GM23338 (cell line): ENCODE measurements at regions not wholly inside any gene's neighbourhood (a gene's known extent, or its start where the extent isn't known, plus 50 kb on each side); places are given as distances from the start of the nearest gene placed in this dataset.

Experiments used
- ATAC-seq: fragments of 200-7000 bp; cut with Tn5 transposase; 3 replicates; pipeline ENCODE4 v1.9.1; 2020
- DNase-seq: peaks from one replicate; pipeline ENCODE4 v3.0.0-alpha.2; 2015; ENCODE audit warnings: low spot score
- H2AFZ ChIP-seq: fragments of 200-600 bp; sonication (generic); 2 replicates; pipeline ENCODE4 v1.8.0; 2016; ENCODE audit warnings: antibody characterized with exemption, mild to moderate bottlenecking, moderate library complexity
- H3F3A ChIP-seq: fragments of 200-600 bp; sonication (generic); replicated peaks from 2 replicates; pipeline ENCODE4 v1.8.0; 2017; ENCODE audit warnings: antibody characterized with exemption, mixed run types, low read depth
- H3K27ac ChIP-seq: fragments of 200-600 bp; sonication (generic); 2 replicates; pipeline ENCODE4 v1.6.1; 2016; ENCODE audit warnings: low read depth
- H3K27me3 ChIP-seq: fragments of 200-600 bp; sonication (generic); 2 replicates; pipeline ENCODE4 v1.8.0; 2016; ENCODE audit warnings: mild to moderate bottlenecking, mixed run types, moderate library complexity; ENCODE audit not compliant: insufficient read depth
- H3K36me3 ChIP-seq: fragments of 200-600 bp; sonication (generic); 2 replicates; pipeline ENCODE4 v1.8.0; 2016; ENCODE audit warnings: mild to moderate bottlenecking; ENCODE audit not compliant: insufficient read depth
- H3K4me1 ChIP-seq: fragments of 200-600 bp; sonication (generic); 2 replicates; pipeline ENCODE4 v1.8.0; 2016; ENCODE audit warnings: mild to moderate bottlenecking, moderate library complexity; ENCODE audit not compliant: insufficient read depth
- H3K4me2 ChIP-seq: fragments of 200-600 bp; sonication (generic); 2 replicates; pipeline ENCODE4 v1.7.1; 2017; ENCODE audit warnings: mixed run types
- H3K4me3 ChIP-seq: fragments of 200-600 bp; sonication (generic); 2 replicates; pipeline ENCODE4 v1.6.1; 2016; ENCODE audit warnings: mixed run types
- H3K79me2 ChIP-seq: fragments of 200-600 bp; sonication (generic); replicated peaks from 2 replicates; pipeline ENCODE4 v1.8.0; 2017; ENCODE audit warnings: mild to moderate bottlenecking; ENCODE audit not compliant: insufficient read depth
- H3K9me2 ChIP-seq: fragments of 200-600 bp; sonication (generic); 2 replicates; pipeline ENCODE4 v1.8.0; 2017; ENCODE audit not compliant: insufficient read depth
- H4K20me1 ChIP-seq: fragments of 200-600 bp; sonication (generic); replicated peaks from 2 replicates; pipeline ENCODE4 v1.8.0; 2017; ENCODE audit warnings: mild to moderate bottlenecking; ENCODE audit not compliant: insufficient read depth
- H3K27ac Mint-ChIP-seq: 2 replicates; pipeline ENCODE4 v1.8.0; 2020; ENCODE audit warnings: inconsistent platforms, mild to moderate bottlenecking, moderate library complexity, mixed read lengths
- H3K27me3 Mint-ChIP-seq: 3 replicates; pipeline ENCODE4 v1.8.0; 2022; ENCODE audit warnings: low read depth, mild to moderate bottlenecking, moderate library complexity, mixed read lengths, inconsistent platforms; ENCODE audit not compliant: insufficient read depth, poor library complexity
- H3K36me3 Mint-ChIP-seq: 3 replicates; pipeline ENCODE4 v1.8.0; 2021; ENCODE audit warnings: low read depth, mild to moderate bottlenecking, inconsistent platforms, moderate library complexity, mixed read lengths
- H3K4me1 Mint-ChIP-seq: 3 replicates; pipeline ENCODE4 v1.8.0; 2020; ENCODE audit warnings: mild to moderate bottlenecking, inconsistent platforms, mixed read lengths
- H3K4me3 Mint-ChIP-seq: 3 replicates; pipeline ENCODE4 v1.8.0; 2021; ENCODE audit warnings: moderate library complexity, mild to moderate bottlenecking, inconsistent platforms, mixed read lengths
- H3K9me3 Mint-ChIP-seq: 3 replicates; pipeline ENCODE4 v1.8.0; 2020; ENCODE audit warnings: moderate library complexity, mild to moderate bottlenecking, inconsistent platforms, mixed read lengths
- CREB1 ChIP-seq: fragments of 250-450 bp; sonication (Bioruptor Pico); IDR thresholded peaks from 2 replicates; pipeline ENCODE4 v1.5.0; 2020; ENCODE audit warnings: low read depth, mild to moderate bottlenecking, moderate library complexity
- CTCF ChIP-seq, 2 experiments: fragments of 200-600 bp in 1 of 2; sonication (generic) in 1 of 2; conservative IDR thresholded peaks; 2 replicates each; pipeline versions ENCODE4 v1.5.1 to v1.6.1; 2016 to 2017; ENCODE audit warnings: antibody characterized with exemption in 2 of 2, low read depth in 2 of 2, mild to moderate bottlenecking in 2 of 2, moderate library complexity in 1 of 2
- EZH2phosphoT487 ChIP-seq: fragments of 200-600 bp; sonication (generic); IDR thresholded peaks from one replicate; pipeline ENCODE4 v1.8.1; 2018; ENCODE audit warnings: antibody characterized with exemption; ENCODE audit not compliant: unreplicated experiment
- JUNB ChIP-seq: IDR thresholded peaks from one replicate; pipeline ENCODE4 v1.6.1; 2016; ENCODE audit warnings: antibody characterized with exemption; ENCODE audit not compliant: unreplicated experiment
- NANOG ChIP-seq: IDR thresholded peaks from 2 replicates; pipeline ENCODE4 v1.6.1; 2016; ENCODE audit warnings: antibody characterized with exemption, borderline replicate concordance
- REST ChIP-seq: IDR thresholded peaks from one replicate; pipeline ENCODE4 v1.6.1; 2018; ENCODE audit warnings: antibody characterized with exemption; ENCODE audit not compliant: unreplicated experiment
- STAT1 ChIP-seq: IDR thresholded peaks from one replicate; pipeline ENCODE4 v1.6.1; 2016; ENCODE audit warnings: antibody characterized with exemption; ENCODE audit not compliant: unreplicated experiment
- ZNF114 ChIP-seq: fragments of 250-450 bp; sonication (Bioruptor Pico); IDR thresholded peaks from 2 replicates; pipeline ENCODE4 v1.5.0; 2020; ENCODE audit warnings: mild to moderate bottlenecking, moderate library complexity
- ZNF331 ChIP-seq: fragments of 250-450 bp; sonication (Bioruptor Pico); IDR thresholded peaks from 2 replicates; pipeline ENCODE4 v1.5.0; 2020; ENCODE audit warnings: low read depth, mild to moderate bottlenecking, moderate library complexity

GRCh38 chr13:61188057-61188456, 227.6 kb downstream of the PCDH20 start:
- TF ChIP-seq ZNF114 (CRISPR knock-in tag) (no peak), NANOG (no peak), EZH2phosphoT487 (no peak), STAT1 (no peak)
- no peak overlapping the region for H3K27ac Mint-ChIP-seq
- peaks cover 5% of the 10 kb centered on the region; the same call in 1 of the 3 replicates for H3K36me3 Mint-ChIP-seq
- H3K4me3 Mint-ChIP-seq: no peak overlapping the region
- Histone ChIP-seq H4K20me1 (no peaks in the 10 kb centered on the region), H3K27ac (no peak overlapping the region), H3K79me2 (no peaks in the 10 kb centered on the region), H3K27me3 (no peaks in the 10 kb centered on the region), H3K9me2 (no peaks in the 10 kb centered on the region; the same call in 1 of the 2 replicates), H3K4me1 (peaks cover 39% of the 10 kb centered on the region), H3K4me3 (no peak overlapping the region), H3K36me3 (no peaks in the 10 kb centered on the region), H3K4me2 (no peak overlapping the region), H2AFZ (no peak overlapping the region), H3F3A (no peaks in the 10 kb centered on the region)
- peaks cover 2% of the 10 kb centered on the region for H3K27me3 Mint-ChIP-seq
- DNase-seq: no peak
- H3K4me1 Mint-ChIP-seq: peaks cover 34% of the 10 kb centered on the region
- ATAC-seq: no peak
- H3K9me3 Mint-ChIP-seq: no peaks in the 10 kb centered on the region

- H3K4me2 ChIP-seq: no peak overlapping the region
- no peaks in the 10 kb centered on the region for H3F3A ChIP-seq
- Mint-ChIP-seq H3K36me3 (peaks cover 5% of the 10 kb centered on the region; the same call in 1 of the 3 replicates), H3K27ac (no peak overlapping the region), H3K27me3 (peaks cover 2% of the 10 kb centered on the region), H3K4me1 (peaks cover 40% of the 10 kb centered on the region), H3K4me3 (no peak overlapping the region), H3K9me3 (no peaks in the 10 kb centered on the region)
- DNase-seq (no peak), ATAC-seq (no peak)
- H3K4me3 ChIP-seq: no peak overlapping the region
- no peak overlapping the region for H3K27ac ChIP-seq
- TF ChIP-seq REST (no peak), ZNF331 (CRISPR knock-in tag) (no peak), CTCF (conservative IDR thresholded peaks at IDR 0.05; ENCODE audit: low read depth in 2 of 2) (no peak), JUNB (no peak), CREB1 (CRISPR knock-in tag) (no peak)
- H3K4me1 ChIP-seq: peaks cover 44% of the 10 kb centered on the region
- no peak overlapping the region for H2AFZ ChIP-seq
- H3K79me2 ChIP-seq: no peaks in the 10 kb centered on the region
- H3K36me3 ChIP-seq: no peaks in the 10 kb centered on the region
- no peaks in the 10 kb centered on the region for H3K27me3 ChIP-seq
- H3K9me2 ChIP-seq: no peaks in the 10 kb centered on the region; the same call in 1 of the 2 replicates
- H4K20me1 ChIP-seq: no peaks in the 10 kb centered on the region
These were observed 228.2 kb downstream of the PCDH20 start for GRCh38 chr13:61187471-61187870.
